GM13977 (cell line): ENCODE measurements at regions not wholly inside any gene's neighbourhood (a gene's known extent, or its start where the extent isn't known, plus 50 kb on each side); places are given as distances from the start of the nearest gene placed in this dataset.

Source experiments
- DNase-seq: peaks from one replicate; pipeline ENCODE4 v3.0.0; 2012; ENCODE audit warnings: low spot score
- CTCF ChIP-seq: IDR thresholded peaks from 2 replicates; pipeline ENCODE4 v1.5.1; 2012; ENCODE audit warnings: mild to moderate bottlenecking, control low read depth; ENCODE audit not compliant: insufficient read depth; ENCODE audit errors: extremely low read depth, missing control alignments
- in situ Hi-C: fragments of 300-500 bp; cut with MboI; formaldehyde crosslinking; loops from one replicate; pipeline ENCODE4 v1.12.0; 2022; ENCODE audit warnings: low sequenced_read_pairs, low pct_unique_long_range_greater_than_20kb, mixed read lengths, inconsistent platforms; ENCODE audit not compliant: unreplicated experiment

GRCh38 chr22:42194104-42194851 lies 63.7 kb upstream of the CYP2D6 start:
- no peak for TF ChIP-seq CTCF
- no peak for DNase-seq
- in situ Hi-C loops, result no loop called here

- no peak for TF ChIP-seq CTCF
- no peak for DNase-seq
- in situ Hi-C loops, result no loop called here
These were observed 61.9 kb upstream of the CYP2D6 start for GRCh38 chr22:42192547-42192946.

GRCh38 chr22:42190274-42190673 lies 59.7 kb upstream of the CYP2D6 start:
- no peak for TF ChIP-seq CTCF
- in situ Hi-C loops, result no loop called here
- no peak for DNase-seq

GRCh38 chr22:42189761-42190160 lies 59.2 kb upstream of the CYP2D6 start:
- no peak for DNase-seq
- TF ChIP-seq CTCF, result no peak
- in situ Hi-C loops, result no loop called here

- in situ Hi-C loops, result no loop called here
- DNase-seq, result no peak
- no peak for TF ChIP-seq CTCF
These were observed 58.3 kb upstream of the CYP2D6 start for GRCh38 chr22:42188808-42189447.

GRCh38 chr22:42187646-42188045 lies 57.0 kb upstream of the CYP2D6 start:
- no peak for TF ChIP-seq CTCF
- no peak for DNase-seq
- in situ Hi-C loops, result no loop called here
